ENCODE measurements at regions not wholly inside any gene's neighbourhood (a gene's known extent, or its start where the extent isn't known, plus 50 kb on each side); places are given as distances from the start of the nearest gene placed in this dataset.
"Not testable (repeated sequence)": the region's sequence is repeated elsewhere in the genome, so short reads cannot be mapped to it uniquely, and the experiment has no call there.

- no peak for FAIRE-seq
These were observed 339.1 kb downstream of the UTRN start for GRCh38 chr6:144624246-144624645.

DNA sequence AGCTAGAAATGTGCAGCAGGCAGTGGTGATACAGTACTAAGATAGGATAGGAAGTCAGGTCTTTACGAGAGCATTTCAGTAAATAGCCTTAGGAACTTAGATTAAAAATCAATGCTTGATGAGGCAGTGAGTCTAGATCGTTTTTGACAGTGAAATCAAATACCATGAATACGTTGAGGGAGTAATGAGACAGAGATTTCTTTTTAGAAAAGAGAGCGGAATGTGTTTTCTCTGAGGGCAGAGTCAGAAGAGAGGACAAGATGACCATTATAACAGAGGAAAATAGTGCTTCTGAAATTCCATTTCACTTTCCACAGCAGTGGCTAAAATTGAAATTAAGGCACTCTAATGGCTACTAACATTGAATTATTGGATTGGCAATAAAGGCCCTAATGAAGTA, 339.6 kb downstream of the UTRN start:
- no peak for FAIRE-seq

- no peak for FAIRE-seq
These were observed 345.7 kb downstream of the UTRN start for GRCh38 chr6:144630857-144631256.

- no peak for FAIRE-seq
These were observed 347.1 kb downstream of the UTRN start for GRCh38 chr6:144632266-144632665.

DNA sequence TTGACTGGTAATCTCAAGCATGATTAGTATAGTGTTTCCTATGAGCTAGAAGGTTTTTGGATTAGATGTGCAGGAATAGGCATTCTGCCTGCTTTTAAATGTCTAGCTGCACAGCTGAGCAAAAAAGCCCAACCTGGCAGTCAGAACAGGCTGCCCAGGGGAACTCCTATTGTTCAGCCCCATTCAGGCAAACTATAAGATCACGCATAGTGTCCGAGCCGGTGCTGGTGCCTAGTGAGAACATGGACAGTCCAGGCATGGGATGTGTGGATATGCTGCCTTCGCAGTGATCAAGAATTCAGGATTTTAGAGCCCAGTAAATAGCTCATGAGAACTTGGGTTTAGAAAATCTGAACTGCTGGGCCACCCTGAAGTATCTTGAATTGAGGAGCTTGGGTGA, 348.8 kb downstream of the UTRN start:
- FAIRE-seq = no peak

GRCh38 chr6:144634371-144634770, 349.2 kb downstream of the UTRN start:
- FAIRE-seq = no peak

GRCh38 chr6:144635051-144635450, 349.9 kb downstream of the UTRN start:
- no peak for FAIRE-seq

- not testable (repeated sequence) for FAIRE-seq
These were observed 350.9 kb downstream of the UTRN start for GRCh38 chr6:144636025-144636424.

GRCh38 chr6:144637541-144637940, 352.4 kb downstream of the UTRN start:
- FAIRE-seq = no peak

- no peak for FAIRE-seq
These were observed 354.5 kb downstream of the UTRN start for GRCh38 chr6:144639654-144640053.

- FAIRE-seq = no peak
These were observed 356.2 kb downstream of the UTRN start for GRCh38 chr6:144641286-144641685.

- FAIRE-seq = no peak
These were observed 359.6 kb downstream of the UTRN start for GRCh38 chr6:144644776-144645175.

DNA sequence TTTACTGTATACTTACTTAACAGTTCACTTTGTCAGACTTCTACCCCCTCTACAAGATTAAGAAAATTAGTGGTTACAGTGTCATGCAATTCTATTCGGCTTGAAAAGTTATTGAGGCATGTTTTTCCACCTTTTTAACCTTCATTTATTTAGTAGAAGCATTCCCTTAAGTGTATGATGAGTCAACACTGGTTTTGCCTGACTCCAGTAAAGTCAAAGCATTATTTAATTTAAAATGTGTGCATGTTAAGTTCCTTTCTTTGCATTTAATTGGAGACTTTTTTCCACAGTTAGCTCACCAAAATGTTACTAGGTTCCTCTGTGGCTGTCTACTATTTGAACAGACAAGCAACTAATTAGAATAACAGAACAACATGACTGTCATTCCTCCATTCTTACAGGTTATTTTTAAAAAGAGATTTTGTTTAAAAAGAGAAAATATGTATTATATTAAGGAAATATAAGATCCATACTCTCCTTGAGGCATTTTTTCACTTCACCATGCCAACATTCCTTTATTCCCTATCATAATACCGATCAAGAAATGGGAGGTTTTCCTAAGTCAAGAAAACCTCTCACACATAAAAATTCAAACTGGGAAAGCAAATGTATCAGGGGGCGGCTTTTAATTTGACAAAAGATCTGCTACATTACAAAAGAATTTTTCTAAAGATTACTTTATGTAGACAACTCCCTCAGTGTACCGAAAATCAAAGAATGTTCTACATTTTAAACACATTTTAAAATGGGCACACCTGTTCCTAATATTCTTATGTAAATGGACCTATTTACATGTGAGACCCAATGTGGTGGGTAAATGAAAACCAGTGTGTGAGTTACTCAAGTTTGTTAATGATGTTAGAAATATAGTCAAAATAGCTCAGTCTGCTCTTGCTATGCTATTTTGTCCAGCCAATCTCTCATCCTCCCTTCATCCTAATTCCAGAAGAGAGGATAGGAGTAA, 361.2 kb downstream of the UTRN start:
- FAIRE-seq = no peak

DNA sequence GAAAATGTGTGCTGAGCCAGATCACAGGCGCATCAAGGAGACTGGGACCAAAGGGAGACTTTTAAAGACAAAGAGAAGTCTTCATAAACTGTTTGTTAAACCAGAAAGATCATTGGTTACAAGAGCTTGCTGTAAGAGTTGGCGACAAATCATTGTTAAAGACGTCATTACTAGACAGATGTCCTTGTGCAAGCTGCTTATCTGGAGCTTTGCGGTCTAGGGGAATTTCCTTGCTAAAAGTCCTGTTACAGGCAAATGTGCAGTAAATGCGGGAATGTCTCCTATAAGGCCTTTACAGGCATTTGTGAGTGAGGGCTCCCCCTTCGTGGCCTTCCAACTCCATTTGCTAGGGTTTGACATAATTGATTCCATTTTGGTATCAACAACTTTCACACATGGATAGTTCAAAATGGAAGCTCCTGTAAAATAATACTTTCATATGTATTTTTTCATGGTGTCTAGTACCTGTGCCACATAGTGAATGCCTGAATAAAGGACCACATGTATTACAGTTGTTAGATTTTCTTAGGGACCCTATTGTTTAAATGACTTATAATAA, 362.4 kb downstream of the UTRN start:
- no peak for FAIRE-seq

- FAIRE-seq = no peak
These were observed 363.0 kb downstream of the UTRN start for GRCh38 chr6:144647971-144648651.

- no peak for FAIRE-seq
These were observed 363.9 kb downstream of the UTRN start for GRCh38 chr6:144649085-144649484.

GRCh38 chr6:144651234-144651633, 366.1 kb downstream of the UTRN start:
- no peak for FAIRE-seq

DNA sequence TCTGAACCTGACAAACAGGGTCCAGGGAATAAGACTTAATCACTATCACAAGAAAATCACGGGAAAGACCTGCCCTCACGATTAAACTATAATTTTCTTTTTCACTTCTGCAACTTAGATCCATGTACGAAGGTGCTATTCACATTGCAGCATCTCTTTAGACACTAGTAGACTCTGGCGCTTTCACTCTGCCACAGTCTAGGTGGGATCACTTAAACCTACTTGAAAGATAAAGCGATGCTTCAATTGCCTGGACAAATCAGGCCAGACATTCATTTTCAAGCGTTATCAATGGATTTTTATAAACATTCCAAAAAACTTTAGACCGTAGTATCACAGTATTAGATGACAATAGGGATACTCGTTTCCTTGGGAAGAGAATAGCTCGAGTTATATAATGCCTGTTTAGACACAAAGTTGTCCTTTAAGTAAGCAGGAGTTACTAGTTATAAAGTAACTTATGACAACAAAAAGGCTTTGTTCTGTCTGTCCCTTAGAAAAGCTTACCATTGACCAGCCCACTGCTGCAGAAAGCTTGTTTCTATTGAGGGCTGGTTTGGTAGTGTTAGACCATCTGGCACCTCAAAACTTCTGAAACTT, 367.3 kb downstream of the UTRN start:
- FAIRE-seq = no peak

DNA sequence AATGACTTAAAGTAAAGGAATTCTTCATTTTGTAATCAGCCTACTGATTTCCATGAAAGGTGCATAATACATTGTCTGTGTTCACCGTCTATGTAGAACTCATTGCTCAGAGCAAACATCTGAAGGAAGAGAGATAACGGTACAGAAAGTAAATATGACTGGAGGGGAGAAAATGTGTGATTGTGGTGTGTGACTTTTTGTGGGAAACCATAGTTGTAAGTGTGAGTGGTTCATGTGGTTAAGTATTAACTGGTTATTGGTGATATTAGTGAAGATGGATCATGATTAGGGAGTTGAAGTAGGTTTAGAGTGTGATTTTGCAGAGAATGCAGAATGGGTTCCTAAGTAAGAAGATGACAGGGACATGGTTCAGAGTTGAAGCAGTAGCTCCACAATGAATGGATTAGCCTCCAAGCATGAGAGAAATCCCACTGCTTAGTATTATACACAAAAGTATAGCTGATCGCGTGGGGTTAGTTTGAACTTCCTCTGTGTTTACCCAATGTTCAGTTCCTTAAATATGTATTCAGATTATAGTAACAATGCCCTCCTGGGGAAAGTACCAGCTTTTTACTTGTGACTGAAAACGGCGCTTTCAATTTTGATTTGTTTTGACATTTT, 368.9 kb downstream of the UTRN start:
- no peak for FAIRE-seq

DNA sequence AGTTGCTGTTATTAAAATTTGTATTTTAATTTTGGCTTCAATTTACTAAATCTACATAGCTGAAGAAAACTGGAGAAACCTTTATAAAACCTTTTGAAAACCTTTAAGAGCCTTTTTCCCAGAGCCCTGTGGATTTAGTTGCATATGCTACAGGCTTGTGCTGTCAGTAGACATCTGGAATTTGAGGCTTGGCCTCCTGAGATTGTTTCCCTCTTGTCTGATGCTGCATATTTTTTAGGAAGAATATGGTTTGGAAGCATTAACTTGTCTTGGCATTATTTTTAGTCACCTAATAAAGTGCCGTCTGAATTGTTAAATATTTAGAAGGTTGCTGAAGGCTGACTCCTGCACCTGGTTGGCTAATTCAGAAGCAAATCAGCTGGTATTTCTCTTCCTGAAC, 369.4 kb downstream of the UTRN start:
- FAIRE-seq = no peak

GRCh38 chr6:144655376-144655775, 370.2 kb downstream of the UTRN start:
- no peak for FAIRE-seq

DNA sequence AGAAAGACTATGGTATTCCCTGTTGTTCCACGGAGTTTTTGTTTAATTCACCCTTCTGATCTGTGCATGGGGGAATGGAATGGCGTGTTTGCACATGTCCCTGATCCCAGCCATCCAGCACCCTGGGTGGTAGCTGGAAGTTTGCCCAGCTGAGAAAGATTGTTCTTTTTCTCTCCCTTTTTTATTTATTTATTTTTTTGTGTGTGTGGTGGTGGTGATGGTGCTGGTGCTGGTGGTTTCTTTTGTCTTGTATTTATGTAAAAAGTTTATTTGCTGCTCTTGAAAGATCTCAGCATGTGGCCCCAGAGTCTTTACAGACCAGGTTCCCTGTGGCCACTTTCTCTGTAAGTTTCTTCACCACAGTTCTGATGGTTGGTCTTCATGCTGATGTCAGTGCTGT, 372.6 kb downstream of the UTRN start:
- no peak for FAIRE-seq

Data from colon (tissue), 2 donors.